IMR-90 (cell line): ENCODE measurements at regions not wholly inside any gene's neighbourhood (a gene's known extent, or its start where the extent isn't known, plus 50 kb on each side); places are given as distances from the start of the nearest gene placed in this dataset.

Experiments
- ATAC-seq: fragments of 200-7000 bp; cut with Tn5 transposase; 2 replicates; pipeline ENCODE4 v1.9.1; 2020; ENCODE audit warnings: low read depth, mild to moderate bottlenecking, moderate library complexity
- BruUV-seq: library from RNA; stranded (reverse); fragments of 400-500 nt; replicated peaks from 2 replicates; lab custom pipeline; 2021; lab: Mats Ljungman, UMichigan
- CTCF ChIA-PET: fragments of 300-600 bp; formaldehyde crosslinking; extraction: SDS; loops from one replicate; lab custom pipeline; 2021; ENCODE audit warnings: antibody characterized with exemption; lab: Yijun Ruan, JAX
- POLR2A ChIA-PET: fragments of 300-600 bp; sonication (Branson Sonifier 250); formaldehyde crosslinking; loops from one replicate; lab custom pipeline; 2022; ENCODE audit warnings: antibody characterized with exemption; ENCODE audit not compliant: unreplicated experiment; lab: Charles Lee
- DNase-seq: peaks from one replicate; pipeline ENCODE4 v3.0.0; 2013
- H2AFZ ChIP-seq: replicated peaks from 2 replicates; pipeline ENCODE3; 2013; ENCODE audit warnings: low read length, mild to moderate bottlenecking; ENCODE audit not compliant: poor library complexity
- H2AK5ac ChIP-seq: 2 replicates; pipeline ENCODE4 v1.6.1; 2013; ENCODE audit warnings: low read depth, low read length, inconsistent platforms
- H2AK9ac ChIP-seq: replicated peaks from 2 replicates; pipeline ENCODE3; 2013; ENCODE audit warnings: mild to moderate bottlenecking, low read depth, low read length, moderate library complexity; ENCODE audit not compliant: poor library complexity
- H2BK120ac ChIP-seq: 2 replicates; pipeline ENCODE4 v1.6.1; 2013; ENCODE audit warnings: low read depth, low read length, inconsistent platforms
- H2BK15ac ChIP-seq: 3 replicates; pipeline ENCODE4 v1.6.1; 2013; ENCODE audit warnings: low read depth, low read length, inconsistent platforms
- H2BK20ac ChIP-seq: 2 replicates; pipeline ENCODE4 v1.6.1; 2013; ENCODE audit warnings: low read depth, mild to moderate bottlenecking, inconsistent platforms, low read length, moderate library complexity
- H2BK5ac ChIP-seq: 2 replicates; pipeline ENCODE4 v1.6.1; 2013; ENCODE audit warnings: mild to moderate bottlenecking, low read depth, low read length, inconsistent platforms; ENCODE audit not compliant: poor library complexity, severe bottlenecking
- H3K14ac ChIP-seq: replicated peaks from 2 replicates; pipeline ENCODE4 v1.6.1; 2013; ENCODE audit warnings: low read depth, low read length, inconsistent platforms
- H3K18ac ChIP-seq: 2 replicates; pipeline ENCODE4 v1.6.1; 2013; ENCODE audit warnings: low read depth, low read length, control low read depth
- H3K23ac ChIP-seq: 2 replicates; pipeline ENCODE4 v1.6.1; 2013; ENCODE audit warnings: low read depth, low read length, inconsistent platforms
- H3K27ac ChIP-seq: 2 replicates; pipeline ENCODE4 v1.5.1; 2013; ENCODE audit warnings: mild to moderate bottlenecking, control low read depth, low read length; ENCODE audit not compliant: insufficient read depth
- H3K27me3 ChIP-seq: 2 replicates; pipeline ENCODE4 v1.6.1; 2013; ENCODE audit warnings: low read length; ENCODE audit not compliant: control insufficient read depth, insufficient read depth
- H3K36me3 ChIP-seq: 2 replicates; pipeline ENCODE4 v1.6.1; 2013; ENCODE audit warnings: low read length, mixed read lengths; ENCODE audit not compliant: control insufficient read depth, insufficient read depth
- H3K4ac ChIP-seq: 2 replicates; pipeline ENCODE4 v1.6.1; 2013; ENCODE audit warnings: low read depth, low read length, inconsistent platforms
- H3K4me1 ChIP-seq: 2 replicates; pipeline ENCODE4 v1.6.1; 2013; ENCODE audit warnings: low read length, mixed read lengths; ENCODE audit not compliant: control insufficient read depth, insufficient read depth
- H3K4me2 ChIP-seq: 2 replicates; pipeline ENCODE4 v1.6.1; 2013; ENCODE audit warnings: low read depth, mild to moderate bottlenecking, control low read depth, low read length, moderate library complexity
- H3K4me3 ChIP-seq: 2 replicates; pipeline ENCODE4 v1.5.1; 2013; ENCODE audit warnings: low read depth, mild to moderate bottlenecking, control low read depth, low read length, moderate library complexity; ENCODE audit not compliant: insufficient read depth
- H3K56ac ChIP-seq: 2 replicates; pipeline ENCODE4 v1.6.1; 2013; ENCODE audit warnings: low read length, inconsistent platforms; ENCODE audit not compliant: insufficient read depth; ENCODE audit errors: extremely low read depth
- H3K79me1 ChIP-seq, 2 experiments: 2 replicates each; pipeline ENCODE4 v1.6.1; 2013; ENCODE audit warnings: low read length in 2 of 2, inconsistent platforms in 1 of 2, low read depth in 1 of 2
- H3K9ac ChIP-seq: 2 replicates; pipeline ENCODE4 v1.6.1; 2013; ENCODE audit warnings: low read depth, low read length, control low read depth
- H3K9me1 ChIP-seq: 2 replicates; pipeline ENCODE4 v1.6.1; 2013; ENCODE audit warnings: low read length, inconsistent platforms; ENCODE audit not compliant: insufficient read depth
- H3K9me3 ChIP-seq: 2 replicates; pipeline ENCODE4 v1.6.1; 2013; ENCODE audit warnings: low read length; ENCODE audit not compliant: control insufficient read depth, insufficient read depth
- H4K20me1 ChIP-seq: 2 replicates; pipeline ENCODE4 v1.6.1; 2013; ENCODE audit warnings: low read length, inconsistent platforms; ENCODE audit not compliant: insufficient read depth
- H4K5ac ChIP-seq: 2 replicates; pipeline ENCODE4 v1.6.1; 2013; ENCODE audit warnings: mild to moderate bottlenecking, low read depth, low read length, control low read depth
- H4K8ac ChIP-seq, 2 experiments: 2 replicates each; pipeline ENCODE4 v1.6.1; 2013; ENCODE audit warnings: low read depth in 2 of 2, low read length in 2 of 2, control low read depth in 1 of 2, inconsistent platforms in 1 of 2
- H4K91ac ChIP-seq: 2 replicates; pipeline ENCODE4 v1.6.1; 2013; ENCODE audit warnings: low read depth, low read length, inconsistent platforms; ENCODE audit not compliant: insufficient read depth
- CEBPB ChIP-seq: IDR thresholded peaks from 2 replicates; pipeline ENCODE4 v1.6.1; 2012; ENCODE audit warnings: low read depth, low read length, improper control_type of control experiment
- CTCF ChIP-seq: conservative IDR thresholded peaks from 2 replicates; pipeline ENCODE4 v1.5.1; 2012; ENCODE audit warnings: mild to moderate bottlenecking, low read depth, low read length, improper control_type of control experiment
- FOS ChIP-seq: fragments of 150-350 bp; IDR thresholded peaks from 2 replicates; pipeline ENCODE4 v1.6.1; 2016; ENCODE audit warnings: low read depth, low read length
- MXI1 ChIP-seq: IDR thresholded peaks from 2 replicates; pipeline ENCODE4 v1.6.1; 2012; ENCODE audit warnings: low read depth, mild to moderate bottlenecking, low read length, moderate library complexity, borderline replicate concordance
- NFE2L2 ChIP-seq: fragments of 150-350 bp; IDR thresholded peaks from 2 replicates; pipeline ENCODE4 v1.6.1; 2016; ENCODE audit warnings: low read depth, mild to moderate bottlenecking, low read length
- USF2 ChIP-seq: fragments of 150-350 bp; IDR thresholded peaks from 2 replicates; pipeline ENCODE4 v1.6.1; 2017; ENCODE audit warnings: mild to moderate bottlenecking, antibody characterized with exemption, low read length, low read depth
- WGBS, 2 experiments: methylation state at CpG; one replicate each; pipeline versions ENCODE4 v1.1.5 to v1.1.7; 2013; ENCODE audit warnings: missing lambda C conversion rate in 2 of 2; ENCODE audit not compliant: insufficient read length in 1 of 2; ENCODE audit errors: extremely low coverage in 2 of 2; 5-methylcytosine and 5-hydroxymethylcytosine counted together
- dilution Hi-C: fragments of 300-500 bp; cut with HindIII; formaldehyde crosslinking; loops from one replicate; pipeline ENCODE4 v1.14.3; 2018; ENCODE audit warnings: low sequenced_read_pairs; ENCODE audit not compliant: unreplicated experiment
- in situ Hi-C: fragments of 300-500 bp; cut with MboI; formaldehyde crosslinking; loops from 3 replicates; pipeline ENCODE4 v1.14.3; 2019; ENCODE audit warnings: low sequenced_read_pairs, inconsistent platforms, mixed read lengths
- intact Hi-C: fragments of 100-400 bp; cut with micrococcal nuclease; formaldehyde crosslinking; loops from 2 replicates; pipeline ENCODE4 v1.10.0; 2022

GRCh38 chr20:48092596-48093280 is 307.5 kb upstream of the SULF2 start:
- Histone ChIP-seq H3K9me1 (no peaks in the 10 kb centered on the region), H3K4me1 (no peaks in the 10 kb centered on the region), H4K5ac (no peak overlapping the region), H4K8ac (no peak overlapping the region), H3K23ac (no peak overlapping the region), H3K27me3 (no peaks in the 10 kb centered on the region), H4K20me1 (no peaks in the 10 kb centered on the region), H4K91ac (no peak overlapping the region), H2BK20ac (no peak overlapping the region), H2BK120ac (no peak overlapping the region), H2AK9ac (no peak overlapping the region), H3K14ac (no peak overlapping the region), H3K36me3 (no peaks in the 10 kb centered on the region), H2BK5ac (no peak overlapping the region), H2AFZ (no peak overlapping the region), H3K9ac (no peak overlapping the region), H3K9me3 (peaks cover 6% of the 10 kb centered on the region), H3K56ac (no peak overlapping the region), H3K4me2 (no peak overlapping the region), H3K4me3 (no peak overlapping the region), H2BK15ac (no peak overlapping the region), H3K4ac (no peak overlapping the region), H3K79me1 (no peaks in the 10 kb centered on the region), H2AK5ac (no peak overlapping the region), H3K18ac (no peak overlapping the region), H3K27ac (no peak overlapping the region)
- BruUV-seq, result no TSS peak
- no peak for ATAC-seq
- TF ChIP-seq MXI1 (no peak), NFE2L2 (no peak), CEBPB (no peak), FOS (no peak), CTCF (no peak), USF2 (no peak)
- WGBS, 2 experiments, result no CpG with 5 or more reads among the region's 12 CpGs
- ChIA-PET POLR2A (no interaction called here), CTCF (no interaction called here)
- dilution Hi-C loops (no loop called here), in situ Hi-C loops (no loop called here), intact Hi-C loops (no loop called here)
- DNase-seq, result no peak
